ENCODE measurements at regions not wholly inside any gene's neighbourhood (a gene's known extent, or its start where the extent isn't known, plus 50 kb on each side); places are given as distances from the start of the nearest gene placed in this dataset.

DNA sequence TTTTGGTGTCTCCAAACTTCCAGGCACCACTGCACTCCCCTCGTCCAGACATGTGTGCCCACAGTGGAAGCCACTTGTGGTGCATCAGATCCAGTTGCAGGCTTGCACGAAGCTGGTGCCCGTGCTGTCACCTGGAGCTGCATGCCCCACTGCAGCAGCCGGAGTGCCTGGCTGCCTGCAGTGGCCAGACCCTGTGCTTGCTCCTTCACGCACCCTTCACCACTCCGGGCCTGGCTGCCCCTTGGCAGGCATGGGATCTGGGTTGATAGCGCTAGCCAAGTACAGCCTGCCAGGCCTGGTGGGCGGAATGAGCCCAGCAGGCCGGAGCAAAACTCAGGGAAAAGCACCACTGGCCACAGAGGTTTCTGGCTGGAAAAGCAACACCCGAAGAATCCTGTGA lies 50.2 kb upstream of the SHISA3 start:
- H3K4me1 ChIP-seq = no peaks in the 10 kb centered on the region
- no peak overlapping the region for H3K27ac ChIP-seq
- no peaks in the 10 kb centered on the region for H3K27me3 ChIP-seq
- intact Hi-C loops (cut with DNase I) = no loop called here
- no peaks in the 10 kb centered on the region for H3K36me3 ChIP-seq
- H3K9me3 ChIP-seq = no peaks in the 10 kb centered on the region
- H3K4me3 ChIP-seq (replicated peaks in 1 of 3) = no peak overlapping the region
- WGBS, 2 donors = 88 to 98% methylated on average over 3 to 7 of the region's 10 CpGs
- no peak for DNase-seq
- TF ChIP-seq, protein P1, sequence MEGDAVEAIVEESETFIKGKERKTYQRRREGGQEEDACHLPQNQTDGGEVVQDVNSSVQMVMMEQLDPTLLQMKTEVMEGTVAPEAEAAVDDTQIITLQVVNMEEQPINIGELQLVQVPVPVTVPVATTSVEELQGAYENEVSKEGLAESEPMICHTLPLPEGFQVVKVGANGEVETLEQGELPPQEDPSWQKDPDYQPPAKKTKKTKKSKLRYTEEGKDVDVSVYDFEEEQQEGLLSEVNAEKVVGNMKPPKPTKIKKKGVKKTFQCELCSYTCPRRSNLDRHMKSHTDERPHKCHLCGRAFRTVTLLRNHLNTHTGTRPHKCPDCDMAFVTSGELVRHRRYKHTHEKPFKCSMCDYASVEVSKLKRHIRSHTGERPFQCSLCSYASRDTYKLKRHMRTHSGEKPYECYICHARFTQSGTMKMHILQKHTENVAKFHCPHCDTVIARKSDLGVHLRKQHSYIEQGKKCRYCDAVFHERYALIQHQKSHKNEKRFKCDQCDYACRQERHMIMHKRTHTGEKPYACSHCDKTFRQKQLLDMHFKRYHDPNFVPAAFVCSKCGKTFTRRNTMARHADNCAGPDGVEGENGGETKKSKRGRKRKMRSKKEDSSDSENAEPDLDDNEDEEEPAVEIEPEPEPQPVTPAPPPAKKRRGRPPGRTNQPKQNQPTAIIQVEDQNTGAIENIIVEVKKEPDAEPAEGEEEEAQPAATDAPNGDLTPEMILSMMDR (IDR thresholded peaks at IDR 0.05) = no peak
- TF ChIP-seq POLR2A (IDR thresholded peaks at IDR 0.05) = no peak
